AG08395 (cell line): ENCODE measurements at regions not wholly inside any gene's neighbourhood (a gene's known extent, or its start where the extent isn't known, plus 50 kb on each side); places are given as distances from the start of the nearest gene placed in this dataset.
A peak's percentile ranks its signal among the peaks of the same experiment; 100 is the strongest.

Experiments used
- DNase-seq: peaks from one replicate; pipeline ENCODE4 v3.0.0; 2012; ENCODE audit warnings: mixed read lengths, low spot score

DNA sequence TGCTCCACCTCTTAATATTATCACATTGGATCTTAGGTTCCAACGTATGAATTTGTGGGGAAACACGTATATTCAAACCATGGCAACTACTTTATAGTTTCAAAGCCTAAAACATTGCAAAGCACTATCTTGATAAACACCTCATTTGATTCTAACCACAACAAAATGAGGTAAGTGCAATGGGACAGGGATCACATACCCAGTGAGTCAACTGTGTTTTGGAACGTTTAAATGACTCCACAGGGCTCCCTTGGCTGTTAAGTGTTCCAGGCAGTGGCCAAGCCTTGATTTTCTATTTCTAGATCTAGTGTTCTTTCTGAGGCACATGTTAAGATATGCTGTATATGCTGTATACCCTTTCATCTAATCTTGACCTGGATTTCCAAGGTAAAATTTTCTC lies 54.5 kb upstream of the C1QTNF7 start:
- DNase-seq: peak; percentile 35

DNA sequence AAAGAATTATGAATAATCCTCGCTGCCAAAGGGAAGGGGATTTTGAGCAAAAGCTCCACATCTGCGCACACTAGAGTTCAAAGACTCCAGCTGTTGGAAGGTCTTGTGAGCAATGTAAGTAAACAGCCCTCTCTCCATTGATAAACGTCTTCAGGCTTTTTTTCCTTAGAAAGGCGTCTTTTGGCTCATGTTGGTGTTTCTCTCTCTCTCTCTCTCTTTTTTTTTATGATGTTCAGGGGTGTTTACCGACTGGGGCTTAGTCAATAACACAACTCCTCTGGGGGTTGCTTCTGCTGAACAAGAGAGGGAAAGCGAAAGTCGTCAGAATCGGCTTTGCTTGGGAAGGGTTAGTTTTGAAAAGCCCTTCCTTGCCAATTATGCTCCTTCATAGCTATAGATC lies 53.2 kb upstream of the C1QTNF7 start:
- DNase-seq: no peak

DNA sequence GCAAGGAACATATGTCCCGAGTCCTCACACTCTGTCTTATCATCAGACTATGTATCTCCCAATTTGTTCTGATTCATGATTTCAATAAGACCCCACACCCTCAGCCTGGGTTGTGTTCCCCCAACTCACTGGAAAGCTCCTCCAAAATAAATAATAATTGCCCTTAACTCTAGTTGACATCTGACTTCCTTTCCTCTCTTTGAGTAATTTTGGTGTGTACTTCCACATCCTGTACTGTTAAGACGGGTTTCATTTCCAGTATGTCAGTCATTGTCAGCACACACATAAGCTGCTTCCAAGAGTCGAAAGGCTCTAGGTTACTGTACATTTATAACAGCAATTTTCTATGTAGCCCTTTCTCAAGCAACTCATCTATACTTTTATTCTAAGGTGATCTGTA lies 52.2 kb upstream of the C1QTNF7 start:
- DNase-seq: no peak

DNA sequence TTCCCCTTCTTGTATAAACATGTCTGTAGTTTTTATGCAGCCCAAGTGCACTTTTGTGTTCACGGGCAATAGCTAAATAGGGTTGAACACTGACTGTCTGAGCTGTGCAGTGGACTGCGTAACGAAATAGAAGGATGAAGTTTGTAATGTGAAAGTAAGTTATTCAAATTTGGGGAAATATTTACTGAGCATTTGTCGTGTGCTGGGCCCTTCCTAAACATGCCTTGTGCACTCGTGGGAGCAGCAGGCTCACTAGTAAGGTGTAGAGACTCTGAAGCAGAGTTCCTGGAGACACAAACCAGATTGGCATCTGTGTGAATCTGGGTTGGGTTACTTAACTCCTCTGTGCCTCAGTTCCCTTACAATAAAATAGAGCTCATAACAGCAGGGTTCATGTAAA lies 51.7 kb upstream of the C1QTNF7 start:
- no peak for DNase-seq

DNA sequence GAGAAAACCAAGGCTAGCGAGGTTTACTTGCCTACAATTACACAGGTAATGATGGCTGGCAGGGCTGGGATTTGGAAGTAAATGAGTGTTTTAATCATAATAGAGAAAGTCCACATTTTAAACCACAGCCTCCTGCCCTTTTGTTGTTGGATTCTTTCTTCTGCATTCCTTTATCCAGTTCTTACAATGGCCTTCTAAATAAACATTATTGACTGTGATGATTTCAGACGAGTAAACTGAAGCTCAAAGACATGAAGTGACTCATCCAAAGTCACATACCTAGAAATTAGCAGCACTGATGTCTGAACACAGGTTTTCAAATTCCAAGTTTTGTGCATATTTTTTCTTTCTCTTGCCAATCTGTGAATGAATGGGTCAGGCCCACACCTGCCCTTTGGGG lies 51.2 kb upstream of the C1QTNF7 start:
- no peak for DNase-seq
